BJ (cell line): ENCODE measurements at regions not wholly inside any gene's neighbourhood (a gene's known extent, or its start where the extent isn't known, plus 50 kb on each side); places are given as distances from the start of the nearest gene placed in this dataset.

Experiments used
- CTCF ChIA-PET: fragments of 350-600 bp; formaldehyde crosslinking; extraction: SDS; loops from one replicate; lab custom pipeline; 2021; ENCODE audit warnings: antibody characterized with exemption, inconsistent platforms; lab: Yijun Ruan, JAX
- POLR2A ChIA-PET: fragments of 300-600 bp; sonication (Branson Sonifier 250); formaldehyde crosslinking; extraction: SDS; loops from one replicate; lab custom pipeline; 2021; ENCODE audit warnings: antibody characterized with exemption; lab: Charles Lee
- DNase-seq: peaks from one replicate; pipeline ENCODE4 v3.0.0-alpha.2; 2011; ENCODE audit warnings: low read depth
- H3K27me3 ChIP-seq: 2 replicates; pipeline ENCODE4 v1.6.0; 2011; ENCODE audit warnings: low read length; ENCODE audit not compliant: control insufficient read depth, insufficient read depth
- H3K36me3 ChIP-seq: 2 replicates; pipeline ENCODE4 v1.5.1; 2011; ENCODE audit warnings: low read length; ENCODE audit not compliant: control insufficient read depth, insufficient read depth
- H3K4me3 ChIP-seq: 2 replicates; pipeline ENCODE4 v1.5.1; 2011; ENCODE audit warnings: low read depth, mild to moderate bottlenecking, control low read depth, low read length
- CTCF ChIP-seq: IDR thresholded peaks from 2 replicates; pipeline ENCODE4 v1.5.1; 2011; ENCODE audit warnings: low read depth, mild to moderate bottlenecking, control low read depth, inconsistent platforms, low read length, moderate library complexity; ENCODE audit not compliant: insufficient read depth

- no peak for DNase-seq
- Histone ChIP-seq H3K27me3 (peaks cover 1% of the 10 kb centered on the region), H3K36me3 (no peaks in the 10 kb centered on the region), H3K4me3 (no peak overlapping the region)
- TF ChIP-seq CTCF = no peak
- ChIA-PET POLR2A (no interaction called here), CTCF (interaction anchor here (1.3 kb wide), 1 partner anchor 8 kb away, joined by 3 read pairs; no protein-coding TSS in a partner anchor)
Measured at GRCh38 chr5:38099205-38100168, 158.9 kb upstream of the EGFLAM start.

GRCh38 chr5:38094889-38095288 lies 163.5 kb upstream of the EGFLAM start:
- ChIA-PET POLR2A (no interaction called here), CTCF (interaction anchor here (1.1 to 1.2 kb wide), 2 partner anchors 20 to 258 kb away, joined by 3 read pairs; no protein-coding TSS in a partner anchor)
- TF ChIP-seq CTCF = no peak
- H3K36me3 ChIP-seq = no peaks in the 10 kb centered on the region
- peaks cover 1% of the 10 kb centered on the region for H3K27me3 ChIP-seq
- H3K4me3 ChIP-seq = no peak overlapping the region
- no peak for DNase-seq

DNA sequence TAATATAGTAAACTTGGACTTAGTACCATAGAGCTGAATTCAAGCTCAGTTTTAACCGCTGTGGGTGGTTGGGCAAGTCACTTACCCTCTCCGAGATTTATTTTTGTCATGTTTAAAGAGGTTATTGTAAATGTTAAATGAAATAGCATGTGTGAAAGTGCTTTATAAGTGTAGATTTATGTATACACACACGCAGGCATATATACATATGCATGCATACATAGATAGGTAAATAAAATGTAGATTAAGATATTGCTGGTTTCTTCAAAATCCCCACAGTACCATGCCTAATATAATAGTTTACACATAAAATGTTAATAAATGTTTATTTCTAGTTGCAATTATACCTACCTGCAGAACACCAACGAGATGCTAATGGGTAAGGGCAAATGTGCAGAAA lies 164.5 kb upstream of the EGFLAM start:
- Histone ChIP-seq H3K4me3 (no peak overlapping the region), H3K36me3 (no peaks in the 10 kb centered on the region), H3K27me3 (peaks cover 1% of the 10 kb centered on the region)
- DNase-seq = no peak
- ChIA-PET CTCF (interaction anchor here (1.1 to 1.2 kb wide), 3 partner anchors 21 to 257 kb away, joined by 3 to 4 read pairs (median 3); no protein-coding TSS in a partner anchor), POLR2A (no interaction called here)
- no peak for TF ChIP-seq CTCF

DNA sequence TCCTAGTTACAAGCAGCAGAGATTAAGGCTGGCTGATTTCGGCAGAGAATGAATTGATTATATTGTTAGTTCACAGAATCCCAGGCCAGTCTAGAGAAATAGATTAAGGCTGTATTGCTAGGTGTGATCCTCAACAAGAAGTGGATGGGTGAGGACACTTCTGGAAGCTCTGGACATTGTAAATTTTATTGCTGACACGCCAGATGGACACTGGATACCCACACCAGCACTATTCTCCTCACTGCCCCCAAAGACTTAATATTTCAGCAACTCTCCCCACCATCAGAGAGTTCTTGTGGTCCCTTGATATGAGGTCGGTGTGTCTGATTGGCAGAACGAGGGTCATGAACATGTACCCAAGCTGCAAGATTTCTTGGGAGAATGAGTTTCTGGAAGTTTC lies 171.6 kb upstream of the EGFLAM start:
- no peaks in the 10 kb centered on the region for H3K27me3 ChIP-seq
- no peak overlapping the region for H3K4me3 ChIP-seq
- POLR2A ChIA-PET = no interaction called here
- no peak for DNase-seq
- H3K36me3 ChIP-seq = no peaks in the 10 kb centered on the region
- CTCF ChIA-PET = no interaction called here
- no peak for TF ChIP-seq CTCF

DNA sequence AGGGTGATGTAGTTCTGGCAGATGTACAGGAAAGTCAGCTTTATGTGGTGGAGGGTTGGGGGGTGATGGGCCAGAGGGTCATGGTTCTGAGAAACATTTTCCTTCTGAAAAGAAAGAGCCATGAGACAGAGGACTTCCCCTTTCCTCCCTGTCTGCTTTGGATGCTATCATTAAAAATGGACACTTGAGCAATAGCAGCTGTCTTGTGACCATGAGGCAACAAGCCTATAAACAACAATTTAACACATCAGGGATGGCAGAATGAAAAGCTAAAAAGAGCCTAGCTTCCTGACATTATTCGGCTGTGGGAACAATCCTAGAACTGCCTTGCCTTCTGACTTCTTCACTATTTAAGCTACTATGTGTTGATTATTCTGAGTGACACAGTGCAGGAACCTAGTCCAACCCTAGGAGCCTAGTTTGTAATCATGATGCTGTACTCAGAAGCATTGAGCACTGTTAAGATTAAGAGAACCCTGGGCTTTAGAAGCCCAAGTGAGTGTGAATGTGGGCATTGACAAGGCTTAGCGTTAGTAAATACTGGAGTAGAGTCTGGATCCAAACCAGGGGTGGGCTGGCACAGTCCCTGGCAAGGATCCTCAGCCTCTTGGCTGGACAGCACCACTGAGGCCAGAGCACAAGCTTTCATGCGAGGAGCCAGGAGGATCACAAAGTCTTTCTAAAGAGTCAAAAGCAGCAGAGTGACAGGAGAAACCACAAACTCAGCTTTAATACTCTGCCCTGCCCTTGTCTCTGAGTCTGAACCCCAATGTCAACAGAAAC lies 178.5 kb upstream of the EGFLAM start:
- H3K36me3 ChIP-seq = no peaks in the 10 kb centered on the region
- no peaks in the 10 kb centered on the region for H3K27me3 ChIP-seq
- ChIA-PET POLR2A (no interaction called here), CTCF (interaction anchor here (1.2 kb wide), 1 partner anchor 10 kb away, joined by 3 read pairs; no protein-coding TSS in a partner anchor)
- no peak overlapping the region for H3K4me3 ChIP-seq
- no peak for DNase-seq
- no peak for TF ChIP-seq CTCF
